ENCODE measurements at regions not wholly inside any gene's neighbourhood (a gene's known extent, or its start where the extent isn't known, plus 50 kb on each side); places are given as distances from the start of the nearest gene placed in this dataset.

DNA sequence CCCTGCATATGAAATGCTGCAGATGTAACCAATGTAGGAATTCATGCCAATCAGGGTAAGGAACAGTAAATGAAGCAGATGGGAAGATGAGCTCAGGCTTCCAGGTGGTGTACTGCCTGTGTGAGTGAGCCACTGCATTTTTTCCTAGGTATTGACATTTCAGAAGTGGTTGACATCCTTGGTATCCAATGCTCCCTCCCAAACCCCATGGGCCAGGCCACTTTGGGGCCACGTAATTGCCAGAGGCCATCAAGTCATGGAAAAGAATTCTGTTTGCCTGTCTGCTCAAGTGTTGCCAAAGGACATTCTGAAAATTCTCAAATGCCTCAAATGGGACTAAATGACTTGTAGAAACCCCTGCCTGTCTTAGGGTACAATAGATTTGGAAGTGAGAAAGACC lies 384.6 kb downstream of the GATA3 start:
- POLR2A ChIA-PET: no interaction called here
- DNase-seq (ENCODE audit: extremely low spot score): no peak
- no peak for TF ChIP-seq CTCF (IDR thresholded peaks at IDR 0.05; ENCODE audit: control extremely low read depth, extremely low read depth, low read depth, missing control alignments)
- CTCF ChIA-PET: interaction anchor here (0.9 kb wide), 1 partner anchor 10 kb away, joined by 3 read pairs; no protein-coding TSS in a partner anchor

DNA sequence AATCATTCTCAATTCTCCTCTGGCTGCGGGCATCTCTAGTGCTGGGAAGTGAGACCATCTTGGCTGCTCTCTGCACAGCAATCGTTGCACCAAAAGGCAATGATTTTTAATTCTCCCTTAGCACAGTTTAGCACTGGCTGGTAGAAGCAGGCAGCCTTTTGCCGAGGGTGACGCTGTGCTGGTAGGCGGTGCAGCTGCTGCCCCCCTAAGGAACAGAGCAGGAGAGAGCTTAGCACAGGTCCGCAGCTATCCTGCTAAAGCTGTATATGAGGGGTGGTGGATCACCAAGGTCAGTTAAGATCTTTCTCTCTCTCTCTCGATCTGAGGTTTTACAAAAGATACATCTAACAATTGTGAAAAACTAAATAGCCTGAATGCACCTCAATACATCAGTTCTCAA lies 390.1 kb downstream of the GATA3 start:
- POLR2A ChIA-PET: no interaction called here
- CTCF ChIA-PET: interaction anchor here (1.3 to 2.1 kb wide), 5 partner anchors 10 to 316 kb away, joined by 3 to 7 read pairs (median 6); no protein-coding TSS in a partner anchor
- DNase-seq (ENCODE audit: extremely low spot score): no peak
- TF ChIP-seq CTCF (IDR thresholded peaks at IDR 0.05; ENCODE audit: control extremely low read depth, extremely low read depth, low read depth, missing control alignments): peak; percentile 26

GRCh38 chr10:8445353-8445752 lies 390.9 kb downstream of the GATA3 start:
- TF ChIP-seq CTCF (IDR thresholded peaks at IDR 0.05; ENCODE audit: control extremely low read depth, extremely low read depth, low read depth, missing control alignments): no peak
- DNase-seq (ENCODE audit: extremely low spot score): no peak
- POLR2A ChIA-PET: no interaction called here
- CTCF ChIA-PET: interaction anchor here (0.7 to 2.1 kb wide), 4 partner anchors 11 to 44 kb away, joined by 3 to 7 read pairs (median 4); no protein-coding TSS in a partner anchor

DNA sequence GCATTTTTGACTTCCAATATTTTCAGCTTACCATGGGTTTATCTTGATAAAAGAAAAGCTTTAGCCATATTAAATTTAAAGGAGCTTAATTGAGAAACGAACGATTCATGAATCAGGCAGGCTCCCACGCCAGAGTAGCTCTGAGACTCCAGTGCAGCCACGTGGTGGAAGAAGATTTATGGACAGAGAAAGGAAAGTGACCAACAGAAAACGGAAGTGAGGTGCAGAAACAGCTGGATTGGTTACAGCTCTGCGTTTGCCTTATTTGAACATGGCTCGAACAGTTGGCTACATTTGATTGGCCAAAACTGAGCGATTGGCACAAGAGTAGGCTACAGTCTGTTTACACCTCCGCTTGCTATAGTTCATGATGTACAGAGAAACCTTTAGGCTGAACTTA lies 395.4 kb downstream of the GATA3 start:
- DNase-seq (ENCODE audit: extremely low spot score): no peak
- POLR2A ChIA-PET: no interaction called here

GRCh38 chr10:8453587-8453986 lies 399.1 kb downstream of the GATA3 start:
- CTCF ChIA-PET: no interaction called here

More for the DNA sequence above, 395.4 kb downstream of the GATA3 start:
- no peak for TF ChIP-seq CTCF (IDR thresholded peaks at IDR 0.05; ENCODE audit: control extremely low read depth, extremely low read depth, low read depth, missing control alignments)
- CTCF ChIA-PET: interaction anchor here (0.9 to 1.3 kb wide), 4 partner anchors 11 to 711 kb away, joined by 3 to 4 read pairs (median 3); no protein-coding TSS in a partner anchor

GRCh38 chr10:8454357-8454756 lies 399.9 kb downstream of the GATA3 start:
- ChIA-PET CTCF (no interaction called here), POLR2A (no interaction called here)
- DNase-seq (ENCODE audit: extremely low spot score): no peak
- TF ChIP-seq CTCF (IDR thresholded peaks at IDR 0.05; ENCODE audit: control extremely low read depth, extremely low read depth, low read depth, missing control alignments): no peak

More at GRCh38 chr10:8453587-8453986, 399.1 kb downstream of the GATA3 start:
- DNase-seq (ENCODE audit: extremely low spot score): no peak
- POLR2A ChIA-PET: no interaction called here
- TF ChIP-seq CTCF (IDR thresholded peaks at IDR 0.05; ENCODE audit: control extremely low read depth, extremely low read depth, low read depth, missing control alignments): no peak

- TF ChIP-seq CTCF (IDR thresholded peaks at IDR 0.05; ENCODE audit: control extremely low read depth, extremely low read depth, low read depth, missing control alignments): no peak
- CTCF ChIA-PET: no interaction called here
- POLR2A ChIA-PET: no interaction called here
- DNase-seq (ENCODE audit: extremely low spot score): no peak
Measured at GRCh38 chr10:8455181-8455580, 400.7 kb downstream of the GATA3 start.
